Trophoblast cell (in vitro differentiated cells and primary cell): ENCODE measurements at regions not wholly inside any gene's neighbourhood (a gene's known extent, or its start where the extent isn't known, plus 50 kb on each side); places are given as distances from the start of the nearest gene placed in this dataset.

Experiments used
- DNase-seq, 2 donors: peaks; one replicate each; pipeline ENCODE4 v3.0.0-alpha.2; 2016
- H2AFZ ChIP-seq: 2 replicates; pipeline ENCODE4 v1.6.1; 2013; ENCODE audit warnings: low read length, moderate library complexity, mild to moderate bottlenecking; ENCODE audit not compliant: insufficient read depth, poor library complexity
- H2AK5ac ChIP-seq: 2 replicates; pipeline ENCODE4 v1.6.1; 2013; ENCODE audit warnings: mild to moderate bottlenecking, low read length
- H2BK120ac ChIP-seq: 2 replicates; pipeline ENCODE4 v1.6.1; 2013; ENCODE audit warnings: low read length, mild to moderate bottlenecking, moderate library complexity; ENCODE audit not compliant: insufficient read depth, poor library complexity
- H2BK12ac ChIP-seq: 2 replicates; pipeline ENCODE4 v1.6.1; 2013; ENCODE audit warnings: mild to moderate bottlenecking, low read length, moderate library complexity
- H2BK5ac ChIP-seq: 2 replicates; pipeline ENCODE4 v1.6.1; 2013; ENCODE audit warnings: low read length, low read depth, moderate library complexity, mild to moderate bottlenecking; ENCODE audit not compliant: poor library complexity
- H3K14ac ChIP-seq: 2 replicates; pipeline ENCODE4 v1.6.1; 2013; ENCODE audit warnings: mild to moderate bottlenecking, low read length
- H3K18ac ChIP-seq: 2 replicates; pipeline ENCODE4 v1.6.1; 2013; ENCODE audit warnings: mild to moderate bottlenecking, low read length
- H3K23ac ChIP-seq: 2 replicates; pipeline ENCODE4 v1.6.1; 2013; ENCODE audit warnings: low read length
- H3K27ac ChIP-seq: 2 replicates; pipeline ENCODE4 v1.5.1; 2013; ENCODE audit warnings: low read depth, mild to moderate bottlenecking, inconsistent platforms, low read length, moderate library complexity
- H3K27me3 ChIP-seq: 2 replicates; pipeline ENCODE4 v1.6.1; 2013; ENCODE audit warnings: inconsistent platforms, mild to moderate bottlenecking, low read length, moderate library complexity; ENCODE audit not compliant: insufficient read depth
- H3K36me3 ChIP-seq, 2 experiments: 1 replicate in 1 of 2; 2 replicates in 1 of 2; pipeline ENCODE4 v1.6.1; 2013; ENCODE audit warnings: low read length in 2 of 2, mild to moderate bottlenecking in 2 of 2, moderate library complexity in 1 of 2; ENCODE audit not compliant: insufficient read depth in 2 of 2, control insufficient read depth in 1 of 2
- H3K4ac ChIP-seq: 2 replicates; pipeline ENCODE4 v1.6.1; 2013; ENCODE audit warnings: low read depth, mild to moderate bottlenecking, low read length, moderate library complexity
- H3K4me1 ChIP-seq, 2 experiments: 1 replicate in 1 of 2; 2 replicates in 1 of 2; pipeline ENCODE4 v1.6.1; 2013; ENCODE audit warnings: low read length in 2 of 2, mild to moderate bottlenecking in 2 of 2, moderate library complexity in 1 of 2; ENCODE audit not compliant: insufficient read depth in 2 of 2, control insufficient read depth in 1 of 2
- H3K4me2 ChIP-seq: 2 replicates; pipeline ENCODE4 v1.6.1; 2013; ENCODE audit warnings: inconsistent platforms, mild to moderate bottlenecking, low read length, moderate library complexity
- H3K4me3 ChIP-seq: 2 replicates; pipeline ENCODE4 v1.5.1; 2013; ENCODE audit warnings: mild to moderate bottlenecking, low read depth, low read length, inconsistent platforms
- H3K79me1 ChIP-seq: one replicate; pipeline ENCODE4 v1.6.1; 2013; ENCODE audit warnings: low read length
- H3K79me2 ChIP-seq: 2 replicates; pipeline ENCODE4 v1.6.1; 2013; ENCODE audit warnings: low read length, mild to moderate bottlenecking; ENCODE audit not compliant: control insufficient read depth, insufficient read depth, poor library complexity
- H3K9ac ChIP-seq: 2 replicates; pipeline ENCODE4 v1.6.1; 2013; ENCODE audit warnings: mild to moderate bottlenecking, low read length
- H3K9me3 ChIP-seq: 2 replicates; pipeline ENCODE4 v1.6.1; 2013; ENCODE audit warnings: low read depth, mild to moderate bottlenecking, control low read depth, inconsistent platforms, low read length; ENCODE audit not compliant: insufficient read depth
- H4K12ac ChIP-seq: 2 replicates; pipeline ENCODE4 v1.6.1; 2013; ENCODE audit warnings: low read depth, mild to moderate bottlenecking, low read length, moderate library complexity
- H4K8ac ChIP-seq: 2 replicates; pipeline ENCODE4 v1.6.1; 2013; ENCODE audit warnings: low read depth, mild to moderate bottlenecking, low read length, moderate library complexity
- H4K91ac ChIP-seq: one replicate; pipeline ENCODE4 v1.6.1; 2013; ENCODE audit warnings: low read depth, mild to moderate bottlenecking, low read length, moderate library complexity
- WGBS: extraction: QIAGEN DNeasy Blood & Tissue Kit; methylation state at CpG from one replicate; pipeline ENCODE4 v1.1.7; 2013; ENCODE audit warnings: missing lambda C conversion rate; ENCODE audit not compliant: insufficient read length, insufficient coverage; ENCODE audit errors: extremely low coverage; 5-methylcytosine and 5-hydroxymethylcytosine counted together

DNA sequence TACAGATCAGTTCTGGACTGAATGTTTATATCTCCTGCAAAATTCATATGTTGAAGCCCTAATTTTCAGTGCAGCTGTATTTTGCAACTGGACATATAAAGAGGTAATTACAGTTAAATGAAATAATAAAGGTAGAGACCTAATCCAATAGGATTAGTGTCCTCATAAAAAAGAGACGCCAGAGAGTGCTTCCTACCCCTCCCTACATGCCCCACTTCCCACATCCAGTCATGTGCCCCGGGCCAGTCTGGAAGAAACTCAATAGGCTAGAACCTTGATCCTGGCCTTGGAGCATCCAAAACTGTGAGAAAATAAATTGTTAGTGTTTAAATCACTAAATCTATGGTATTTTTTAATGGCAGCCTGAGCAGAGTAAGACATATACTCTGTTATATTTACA lies 172.3 kb downstream of the ALG10B start:
- Histone ChIP-seq H2BK120ac (no peak overlapping the region), H3K23ac (no peak overlapping the region), H3K18ac (no peak overlapping the region), H3K79me2 (no peaks in the 10 kb centered on the region), H2AFZ (no peak overlapping the region), H4K12ac (no peak overlapping the region), H2AK5ac (no peak overlapping the region), H4K8ac (no peak overlapping the region), H3K9ac (no peak overlapping the region), H3K14ac (no peak overlapping the region), H3K79me1 (no peaks in the 10 kb centered on the region), H4K91ac (no peak overlapping the region), H3K36me3 (no peaks in the 10 kb centered on the region), H3K4me2 (no peak overlapping the region), H3K4ac (no peak overlapping the region), H3K9me3 (no peaks in the 10 kb centered on the region), H3K4me3 (no peak overlapping the region), H2BK12ac (no peak overlapping the region), H3K27me3 (no peaks in the 10 kb centered on the region), H3K27ac (no peak overlapping the region), H2BK5ac (no peak overlapping the region), H3K4me1 (no peaks in the 10 kb centered on the region)
- DNase-seq, result no peak
- WGBS, result no CpG with 5 or more reads among the region's 2 CpGs

GRCh38 chr12:38490073-38490472 lies 173.5 kb downstream of the ALG10B start:
- no peak overlapping the region for H2BK120ac ChIP-seq
- no peak overlapping the region for H3K14ac ChIP-seq
- no peak for DNase-seq
- no peaks in the 10 kb centered on the region for H3K27me3 ChIP-seq
- no peak overlapping the region for H2BK5ac ChIP-seq
- no peak overlapping the region for H4K8ac ChIP-seq
- no peak overlapping the region for H4K12ac ChIP-seq
- no peaks in the 10 kb centered on the region for H3K79me1 ChIP-seq
- H2BK12ac ChIP-seq, result no peak overlapping the region
- H3K4me2 ChIP-seq, result no peak overlapping the region
- H3K27ac ChIP-seq, result no peak overlapping the region
- H3K36me3 ChIP-seq, result no peaks in the 10 kb centered on the region
- H3K18ac ChIP-seq, result no peak overlapping the region
- no peak overlapping the region for H4K91ac ChIP-seq
- no peaks in the 10 kb centered on the region for H3K9me3 ChIP-seq
- H2AK5ac ChIP-seq, result no peak overlapping the region
- H3K79me2 ChIP-seq, result no peaks in the 10 kb centered on the region
- H3K9ac ChIP-seq, result no peak overlapping the region
- WGBS, result no CpG with 5 or more reads among the region's 5 CpGs
- no peaks in the 10 kb centered on the region for H3K4me1 ChIP-seq
- no peak overlapping the region for H2AFZ ChIP-seq
- no peak overlapping the region for H3K4me3 ChIP-seq
- H3K23ac ChIP-seq, result no peak overlapping the region
- no peak overlapping the region for H3K4ac ChIP-seq

DNA sequence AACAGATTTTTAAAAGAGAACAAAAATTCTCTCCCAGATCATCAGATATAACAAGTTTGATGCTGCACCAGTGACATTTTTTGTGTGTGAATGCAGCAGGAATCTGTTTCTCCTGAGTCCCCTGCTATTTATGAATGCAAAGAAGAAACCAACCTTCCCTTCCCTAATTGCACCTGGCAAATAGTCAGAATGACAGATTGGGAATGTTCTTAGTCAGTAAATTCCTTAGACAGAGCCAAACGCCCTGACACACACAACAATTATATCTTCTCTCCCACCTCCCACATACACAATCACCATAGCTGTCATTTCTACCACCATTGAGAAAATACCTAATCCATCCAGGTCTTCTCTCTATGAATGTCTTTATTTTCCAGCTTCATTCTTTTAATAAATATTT lies 174.4 kb downstream of the ALG10B start:
- Histone ChIP-seq H3K27ac (no peak overlapping the region), H3K9ac (no peak overlapping the region)
- no CpG with 5 or more reads among the region's 1 CpG for WGBS

GRCh38 chr12:38501481-38501880 lies 184.9 kb downstream of the ALG10B start:
- Histone ChIP-seq H2AK5ac (no peak overlapping the region), H3K27me3 (no peaks in the 10 kb centered on the region), H3K9me3 (no peaks in the 10 kb centered on the region), H4K91ac (no peak overlapping the region), H3K79me2 (no peaks in the 10 kb centered on the region), H3K23ac (no peak overlapping the region), H3K18ac (no peak overlapping the region), H4K12ac (no peak overlapping the region), H3K14ac (no peak overlapping the region), H4K8ac (no peak overlapping the region), H3K36me3 (no peaks in the 10 kb centered on the region), H3K4ac (no peak overlapping the region), H2BK5ac (no peak overlapping the region), H2AFZ (no peak overlapping the region), H3K4me2 (no peak overlapping the region), H3K4me1 (no peaks in the 10 kb centered on the region), H3K9ac (no peak overlapping the region), H3K27ac (no peak overlapping the region), H3K79me1 (no peaks in the 10 kb centered on the region), H3K4me3 (no peak overlapping the region), H2BK120ac (no peak overlapping the region), H2BK12ac (no peak overlapping the region)
- DNase-seq, result no peak
- no CpG with 5 or more reads among the region's 4 CpGs for WGBS

More for the DNA sequence above, 174.4 kb downstream of the ALG10B start:
- no peak overlapping the region for H3K23ac ChIP-seq
- no peak overlapping the region for H3K14ac ChIP-seq
- H2AFZ ChIP-seq, result no peak overlapping the region
- H4K91ac ChIP-seq, result no peak overlapping the region
- H3K27me3 ChIP-seq, result no peaks in the 10 kb centered on the region
- no peaks in the 10 kb centered on the region for H3K79me2 ChIP-seq
- H3K36me3 ChIP-seq, result no peaks in the 10 kb centered on the region
- H3K4me1 ChIP-seq, result no peaks in the 10 kb centered on the region
- no peak overlapping the region for H4K8ac ChIP-seq
- H3K9me3 ChIP-seq, result no peaks in the 10 kb centered on the region
- H2BK120ac ChIP-seq, result no peak overlapping the region
- H3K4ac ChIP-seq, result no peak overlapping the region
- no peak overlapping the region for H2AK5ac ChIP-seq
- no peaks in the 10 kb centered on the region for H3K79me1 ChIP-seq
- no peak overlapping the region for H3K4me3 ChIP-seq
- no peak overlapping the region for H3K18ac ChIP-seq
- peak; percentile 7 to 56 for DNase-seq
- no peak overlapping the region for H2BK5ac ChIP-seq
- H2BK12ac ChIP-seq, result no peak overlapping the region
- H4K12ac ChIP-seq, result no peak overlapping the region
- no peak overlapping the region for H3K4me2 ChIP-seq
